Fibroblast of lung (primary cell): ENCODE measurements at regions not wholly inside any gene's neighbourhood (a gene's known extent, or its start where the extent isn't known, plus 50 kb on each side); places are given as distances from the start of the nearest gene placed in this dataset.

Experiments used
- DNase-seq, 2 donors: peaks; one replicate each; pipeline versions ENCODE4 v3.0.0 to v3.0.0-alpha.2; 2010; ENCODE audit warnings: low read depth in 2 of 2
- H2AFZ ChIP-seq: 2 replicates; pipeline ENCODE4 v1.5.1; 2012; ENCODE audit warnings: low read length, control low read depth, inconsistent platforms
- H3K27ac ChIP-seq: 2 replicates; pipeline ENCODE4 v1.5.1; 2011; ENCODE audit warnings: low read length, control low read depth; ENCODE audit not compliant: insufficient read depth
- H3K27me3 ChIP-seq: 2 replicates; pipeline ENCODE4 v1.5.1; 2011; ENCODE audit warnings: mild to moderate bottlenecking, low read length; ENCODE audit not compliant: control insufficient read depth, insufficient read depth
- H3K36me3 ChIP-seq: 2 replicates; pipeline ENCODE4 v1.5.1; 2011; ENCODE audit warnings: low read length; ENCODE audit not compliant: control insufficient read depth, insufficient read depth
- H3K4me1 ChIP-seq: 2 replicates; pipeline ENCODE4 v1.5.1; 2011; ENCODE audit warnings: low read length; ENCODE audit not compliant: control insufficient read depth, insufficient read depth; ENCODE audit errors: extremely low read depth
- H3K4me2 ChIP-seq: 2 replicates; pipeline ENCODE4 v1.5.1; 2011; ENCODE audit warnings: low read length, control low read depth; ENCODE audit not compliant: insufficient read depth; ENCODE audit errors: extremely low read depth
- H3K4me3 ChIP-seq, 4 experiments: fragments of 200-600 bp in 1 of 4; sonication (generic) in 1 of 4; replicated peaks in 1 of 4; 2 replicates each; pipeline ENCODE4 v1.5.1; 2011 to 2016; ENCODE audit warnings: low read length in 4 of 4, low read depth in 3 of 4, mild to moderate bottlenecking in 3 of 4, control low read depth in 2 of 4, inconsistent platforms in 1 of 4, mixed read lengths in 1 of 4; ENCODE audit not compliant: insufficient read depth in 1 of 4; ENCODE audit errors: control extremely low read depth in 1 of 4
- H3K79me2 ChIP-seq: 2 replicates; pipeline ENCODE4 v1.5.1; 2012; ENCODE audit warnings: mild to moderate bottlenecking, low read length, inconsistent platforms; ENCODE audit not compliant: control insufficient read depth, insufficient read depth
- H3K9ac ChIP-seq: 2 replicates; pipeline ENCODE4 v1.5.1; 2011; ENCODE audit warnings: mild to moderate bottlenecking, low read length, control low read depth; ENCODE audit not compliant: insufficient read depth
- H3K9me3 ChIP-seq: 2 replicates; pipeline ENCODE4 v1.5.1; 2012; ENCODE audit warnings: low read depth, low read length; ENCODE audit not compliant: control insufficient read depth, insufficient read depth
- H4K20me1 ChIP-seq: 2 replicates; pipeline ENCODE4 v1.5.1; 2011; ENCODE audit warnings: low read length; ENCODE audit not compliant: control insufficient read depth, insufficient read depth; ENCODE audit errors: extremely low read depth
- CTCF ChIP-seq, 2 donors: IDR thresholded peaks in 1 of 2; conservative IDR thresholded peaks in 1 of 2; 1 replicate in 1 of 2; 2 replicates in 1 of 2; pipeline ENCODE4 v1.5.1; 2011 to 2012; ENCODE audit warnings: low read length in 2 of 2, control low read depth in 1 of 2, inconsistent platforms in 1 of 2, low read depth in 1 of 2, mild to moderate bottlenecking in 1 of 2
- EZH2 ChIP-seq: IDR thresholded peaks from 2 replicates; pipeline ENCODE4 v1.5.1; 2012; ENCODE audit warnings: low read length, control low read depth, mild to moderate bottlenecking; ENCODE audit errors: missing control alignments

GRCh38 chr3:109445210-109445609 is 107.9 kb upstream of the DPPA4 start:
- H3K9ac ChIP-seq = no peak overlapping the region
- H3K36me3 ChIP-seq = no peaks in the 10 kb centered on the region
- no peaks in the 10 kb centered on the region for H3K9me3 ChIP-seq
- no peaks in the 10 kb centered on the region for H4K20me1 ChIP-seq
- H3K27me3 ChIP-seq = no peaks in the 10 kb centered on the region
- H3K4me1 ChIP-seq = no peaks in the 10 kb centered on the region
- H3K27ac ChIP-seq = no peak overlapping the region
- H3K4me3 ChIP-seq = no peak overlapping the region
- no peaks in the 10 kb centered on the region for H3K79me2 ChIP-seq
- no peak overlapping the region for H3K4me2 ChIP-seq
- H2AFZ ChIP-seq = no peak overlapping the region
- no peak for DNase-seq
- TF ChIP-seq EZH2 (no peak), CTCF (conservative IDR thresholded peaks at IDR 0.05 in 1 of 2, IDR thresholded peaks at IDR 0.05 in 1 of 2; ENCODE audit: low read depth in 1 of 2, low read length in 2 of 2) (no peak)

- H3K9ac ChIP-seq = no peak overlapping the region
- H3K4me2 ChIP-seq = no peak overlapping the region
- DNase-seq = peak in 1 of 2 donors; percentile 1
- no peaks in the 10 kb centered on the region for H3K79me2 ChIP-seq
- no peaks in the 10 kb centered on the region for H4K20me1 ChIP-seq
- H3K4me3 ChIP-seq = no peak overlapping the region
- H3K36me3 ChIP-seq = no peaks in the 10 kb centered on the region
- no peaks in the 10 kb centered on the region for H3K9me3 ChIP-seq
- H3K4me1 ChIP-seq = no peaks in the 10 kb centered on the region
- no peak overlapping the region for H3K27ac ChIP-seq
- no peak overlapping the region for H2AFZ ChIP-seq
- TF ChIP-seq EZH2 (no peak), CTCF (conservative IDR thresholded peaks at IDR 0.05 in 1 of 2, IDR thresholded peaks at IDR 0.05 in 1 of 2; ENCODE audit: low read depth in 1 of 2, low read length in 2 of 2) (no peak)
- no peaks in the 10 kb centered on the region for H3K27me3 ChIP-seq
Observed at GRCh38 chr3:109442531-109442930, 105.2 kb upstream of the DPPA4 start.

- no peak for TF ChIP-seq EZH2
- H3K9ac ChIP-seq = no peak overlapping the region
- H3K4me1 ChIP-seq = no peaks in the 10 kb centered on the region
- no peak overlapping the region for H3K4me2 ChIP-seq
- H3K27me3 ChIP-seq = no peaks in the 10 kb centered on the region
- DNase-seq = no peak
- no peaks in the 10 kb centered on the region for H3K79me2 ChIP-seq
- no peaks in the 10 kb centered on the region for H3K36me3 ChIP-seq
- H3K4me3 ChIP-seq = no peak overlapping the region
- no peaks in the 10 kb centered on the region for H3K9me3 ChIP-seq
- no peaks in the 10 kb centered on the region for H4K20me1 ChIP-seq
- H2AFZ ChIP-seq = no peak overlapping the region
- H3K27ac ChIP-seq = no peak overlapping the region
Observed at GRCh38 chr3:109440353-109440752, 103.0 kb upstream of the DPPA4 start.
